Esophagus squamous epithelium (tissue), 4 donors: ENCODE measurements at regions not wholly inside any gene's neighbourhood (a gene's known extent, or its start where the extent isn't known, plus 50 kb on each side); places are given as distances from the start of the nearest gene placed in this dataset.

Source experiments
- POLR2A ChIP-seq, 4 donors: fragments of 450-650 bp; IDR thresholded peaks; one replicate each; pipeline ENCODE4 v1.6.1; 2017; ENCODE audit warnings: antibody characterized with exemption in 4 of 4, mild to moderate bottlenecking in 4 of 4, moderate library complexity in 3 of 4
- TF ChIP-seq, protein P1 (sequence below), 6 experiments: fragments of 450-650 bp in 4 of 6; fragments of 200-600 bp in 2 of 6; sonication (generic) in 2 of 6; IDR thresholded peaks; one replicate each; pipeline ENCODE4 v1.5.1; 2016 to 2019; ENCODE audit warnings: antibody characterized with exemption in 6 of 6, mild to moderate bottlenecking in 4 of 6, moderate library complexity in 4 of 6

DNA sequence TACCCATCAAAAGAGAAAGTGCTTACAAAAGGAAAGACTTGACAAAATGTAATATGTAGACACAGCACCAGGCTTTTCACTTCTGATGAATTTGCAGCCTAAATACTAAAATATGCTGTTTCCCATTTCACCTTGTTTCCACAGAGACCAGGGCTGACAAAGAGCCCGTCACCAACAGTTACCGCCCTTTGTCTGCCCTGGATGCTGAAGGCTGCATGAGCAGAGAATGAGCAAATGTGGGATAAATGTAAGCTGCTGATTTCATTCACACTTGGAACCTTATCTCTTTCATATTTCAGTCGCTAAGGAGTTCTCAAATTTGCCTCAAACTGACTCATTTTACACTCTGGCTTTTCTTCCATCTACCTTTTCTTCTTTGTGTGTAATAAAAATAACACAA, 213.9 kb downstream of the TMEM167A start:
- TF ChIP-seq, protein P1, sequence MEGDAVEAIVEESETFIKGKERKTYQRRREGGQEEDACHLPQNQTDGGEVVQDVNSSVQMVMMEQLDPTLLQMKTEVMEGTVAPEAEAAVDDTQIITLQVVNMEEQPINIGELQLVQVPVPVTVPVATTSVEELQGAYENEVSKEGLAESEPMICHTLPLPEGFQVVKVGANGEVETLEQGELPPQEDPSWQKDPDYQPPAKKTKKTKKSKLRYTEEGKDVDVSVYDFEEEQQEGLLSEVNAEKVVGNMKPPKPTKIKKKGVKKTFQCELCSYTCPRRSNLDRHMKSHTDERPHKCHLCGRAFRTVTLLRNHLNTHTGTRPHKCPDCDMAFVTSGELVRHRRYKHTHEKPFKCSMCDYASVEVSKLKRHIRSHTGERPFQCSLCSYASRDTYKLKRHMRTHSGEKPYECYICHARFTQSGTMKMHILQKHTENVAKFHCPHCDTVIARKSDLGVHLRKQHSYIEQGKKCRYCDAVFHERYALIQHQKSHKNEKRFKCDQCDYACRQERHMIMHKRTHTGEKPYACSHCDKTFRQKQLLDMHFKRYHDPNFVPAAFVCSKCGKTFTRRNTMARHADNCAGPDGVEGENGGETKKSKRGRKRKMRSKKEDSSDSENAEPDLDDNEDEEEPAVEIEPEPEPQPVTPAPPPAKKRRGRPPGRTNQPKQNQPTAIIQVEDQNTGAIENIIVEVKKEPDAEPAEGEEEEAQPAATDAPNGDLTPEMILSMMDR (IDR thresholded peaks at IDR 0.05) = no peak
- no peak for TF ChIP-seq POLR2A (IDR thresholded peaks at IDR 0.05)
